ENCODE measurements at regions not wholly inside any gene's neighbourhood (a gene's known extent, or its start where the extent isn't known, plus 50 kb on each side); places are given as distances from the start of the nearest gene placed in this dataset.

DNA sequence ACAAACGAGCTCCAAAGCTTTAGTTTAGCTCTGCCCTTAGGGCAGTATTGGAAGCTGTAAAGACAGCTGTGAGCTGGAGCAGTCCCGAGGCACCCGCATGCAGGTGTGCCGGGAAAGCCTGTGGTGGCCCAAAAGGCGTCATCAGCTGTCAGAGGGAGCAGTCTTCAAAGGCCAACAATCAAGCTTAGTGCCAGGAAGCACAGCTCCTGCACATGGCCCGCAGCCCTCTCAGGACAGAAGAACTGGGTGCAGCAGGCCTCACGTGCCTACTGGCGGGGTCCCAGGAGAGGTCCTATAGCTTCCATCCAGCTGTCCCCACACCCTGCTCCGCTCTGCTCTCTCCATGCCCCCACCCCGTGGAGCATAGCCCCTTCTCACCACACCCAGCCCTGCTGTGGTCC, 92.2 kb upstream of the TRIM2 start:
- TF ChIP-seq, protein P1, sequence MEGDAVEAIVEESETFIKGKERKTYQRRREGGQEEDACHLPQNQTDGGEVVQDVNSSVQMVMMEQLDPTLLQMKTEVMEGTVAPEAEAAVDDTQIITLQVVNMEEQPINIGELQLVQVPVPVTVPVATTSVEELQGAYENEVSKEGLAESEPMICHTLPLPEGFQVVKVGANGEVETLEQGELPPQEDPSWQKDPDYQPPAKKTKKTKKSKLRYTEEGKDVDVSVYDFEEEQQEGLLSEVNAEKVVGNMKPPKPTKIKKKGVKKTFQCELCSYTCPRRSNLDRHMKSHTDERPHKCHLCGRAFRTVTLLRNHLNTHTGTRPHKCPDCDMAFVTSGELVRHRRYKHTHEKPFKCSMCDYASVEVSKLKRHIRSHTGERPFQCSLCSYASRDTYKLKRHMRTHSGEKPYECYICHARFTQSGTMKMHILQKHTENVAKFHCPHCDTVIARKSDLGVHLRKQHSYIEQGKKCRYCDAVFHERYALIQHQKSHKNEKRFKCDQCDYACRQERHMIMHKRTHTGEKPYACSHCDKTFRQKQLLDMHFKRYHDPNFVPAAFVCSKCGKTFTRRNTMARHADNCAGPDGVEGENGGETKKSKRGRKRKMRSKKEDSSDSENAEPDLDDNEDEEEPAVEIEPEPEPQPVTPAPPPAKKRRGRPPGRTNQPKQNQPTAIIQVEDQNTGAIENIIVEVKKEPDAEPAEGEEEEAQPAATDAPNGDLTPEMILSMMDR (IDR thresholded peaks at IDR 0.05 in 4 of 5, conservative IDR thresholded peaks at IDR 0.05 in 1 of 5) = no peak
- TF ChIP-seq POLR2A (IDR thresholded peaks at IDR 0.05) = no peak

Data from gastrocnemius medialis (tissue), 4 donors.